ENCODE measurements at regions not wholly inside any gene's neighbourhood (a gene's known extent, or its start where the extent isn't known, plus 50 kb on each side); places are given as distances from the start of the nearest gene placed in this dataset.
"Not testable (repeated sequence)": the region's sequence is repeated elsewhere in the genome, so short reads cannot be mapped to it uniquely, and the experiment has no call there.

DNA sequence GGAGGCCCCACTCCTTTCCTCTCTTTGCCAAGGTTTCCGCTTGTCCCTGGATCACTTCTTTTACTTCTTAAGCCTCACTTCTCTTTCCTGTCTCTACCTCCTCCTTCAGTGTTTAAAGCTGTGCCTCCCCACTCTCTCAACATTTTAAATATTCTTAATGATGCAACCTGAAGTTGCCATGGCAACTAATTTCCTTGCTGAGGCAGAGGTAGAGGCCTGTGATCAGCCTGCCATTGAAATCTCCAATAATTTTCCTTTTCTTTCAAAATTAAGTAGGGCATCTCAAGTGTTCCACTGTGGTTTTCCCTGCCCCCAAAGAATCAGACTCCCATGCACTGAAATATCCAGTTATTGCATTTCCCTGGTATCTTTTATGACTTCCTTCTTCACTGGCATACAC is 108.6 kb upstream of the VRK1 start:
- ATAC-seq: no peak

DNA sequence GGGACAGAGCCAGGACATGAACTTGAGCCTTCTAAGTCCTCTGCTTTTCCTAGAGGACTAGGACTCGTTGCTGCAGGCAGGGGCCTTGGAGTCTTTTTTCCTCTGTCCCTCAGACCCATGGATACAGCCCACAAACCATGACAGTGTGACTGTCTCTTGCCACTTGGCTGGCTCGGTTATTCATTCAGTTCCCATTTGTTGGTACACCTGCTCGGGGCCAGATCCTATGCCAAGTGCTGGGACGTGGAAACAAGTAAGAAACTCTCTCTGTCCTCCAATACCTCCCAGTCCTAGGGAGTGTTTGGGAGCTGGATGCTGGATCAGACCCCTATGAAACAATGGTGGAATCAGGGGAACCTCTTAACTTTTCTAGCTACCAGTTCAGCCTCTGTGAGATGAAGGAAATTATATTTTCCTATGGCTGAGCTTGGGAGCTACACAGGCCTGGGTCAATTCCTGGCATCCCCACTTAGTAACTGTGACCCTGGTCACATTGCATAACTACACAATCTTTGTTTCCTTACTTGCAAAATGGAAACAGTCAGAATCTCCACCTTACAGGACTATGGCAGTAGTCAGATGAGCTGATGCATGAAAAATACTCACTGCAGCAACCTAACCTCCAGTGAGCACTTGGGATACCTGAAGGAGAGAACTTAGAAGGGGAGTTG is 106.3 kb upstream of the VRK1 start:
- no peak for ATAC-seq

DNA sequence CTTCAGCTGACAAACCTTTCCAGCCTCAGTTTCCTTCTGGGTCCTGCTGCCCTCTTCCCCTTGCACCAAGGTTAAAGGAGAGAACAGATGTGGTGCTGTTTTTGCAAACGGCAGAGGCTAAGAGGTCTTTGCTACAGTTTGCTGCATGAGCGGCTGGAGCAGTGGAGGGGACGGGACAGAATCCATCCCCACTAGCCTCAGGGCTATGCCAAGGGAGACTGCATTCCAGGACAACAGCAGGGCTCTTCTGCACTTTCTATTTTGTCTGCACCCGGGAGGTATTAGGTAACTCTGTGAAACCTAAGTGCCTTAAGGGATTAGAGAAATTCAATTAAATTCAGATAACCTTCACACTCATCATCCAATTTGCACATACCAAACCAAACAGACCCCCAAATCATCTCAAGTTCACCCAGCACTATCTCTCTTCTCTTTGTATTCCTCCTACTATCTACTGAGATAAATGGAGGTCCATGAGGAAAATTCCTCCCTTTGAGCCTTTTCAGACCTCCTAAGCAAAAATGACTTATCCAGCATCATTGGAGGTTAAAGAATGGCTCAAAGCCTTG is 103.8 kb upstream of the VRK1 start:
- no peak for ATAC-seq

DNA sequence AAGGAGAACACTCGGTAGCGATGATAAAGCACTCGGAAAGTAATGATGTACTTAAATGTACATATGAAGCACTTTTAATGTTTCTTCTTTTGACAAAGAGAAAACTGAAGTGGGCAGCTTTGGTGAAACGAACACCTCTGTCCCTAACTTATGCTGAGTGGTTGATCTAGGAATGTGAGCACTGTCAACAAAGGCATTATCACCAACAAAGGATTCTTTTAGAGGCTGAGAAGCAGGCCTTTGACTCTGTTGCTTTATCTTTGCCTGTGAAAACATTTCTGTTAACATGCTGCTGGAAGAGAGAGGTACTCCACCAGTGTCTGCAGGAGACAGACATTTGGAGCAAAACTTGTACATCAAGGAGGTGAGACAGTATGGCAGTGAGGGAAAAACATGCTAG is 103.2 kb upstream of the VRK1 start:
- ATAC-seq: no peak

DNA sequence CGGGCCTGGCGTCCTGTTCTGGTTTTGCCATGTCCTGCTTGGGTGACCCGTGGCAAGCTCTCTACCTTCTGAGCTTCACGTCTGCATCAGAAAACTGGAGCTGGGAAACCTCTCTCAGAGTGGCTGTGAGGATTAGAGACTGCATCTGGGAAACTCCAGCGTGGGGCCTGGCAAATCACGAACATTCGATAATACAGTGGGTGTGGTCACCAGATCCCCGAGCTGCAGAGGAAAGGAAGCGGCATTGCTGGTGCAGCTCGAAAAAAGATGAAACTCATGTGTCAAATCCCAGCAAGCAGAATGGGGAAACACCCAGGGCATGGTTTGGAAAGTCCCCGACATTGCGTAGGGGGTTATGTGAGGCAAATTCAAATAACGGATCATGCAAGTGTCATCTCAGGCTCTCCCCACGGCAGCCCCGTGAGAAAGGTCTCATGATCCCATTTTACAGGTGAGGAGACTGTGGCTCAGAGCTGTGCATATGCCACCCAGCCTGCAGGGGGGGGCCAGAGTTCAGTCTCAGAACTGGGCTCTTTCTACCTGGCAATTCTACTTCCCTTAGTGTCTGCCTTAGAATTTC is 98.1 kb upstream of the VRK1 start:
- peak in 1 of 2 donors; percentile 38 for ATAC-seq

DNA sequence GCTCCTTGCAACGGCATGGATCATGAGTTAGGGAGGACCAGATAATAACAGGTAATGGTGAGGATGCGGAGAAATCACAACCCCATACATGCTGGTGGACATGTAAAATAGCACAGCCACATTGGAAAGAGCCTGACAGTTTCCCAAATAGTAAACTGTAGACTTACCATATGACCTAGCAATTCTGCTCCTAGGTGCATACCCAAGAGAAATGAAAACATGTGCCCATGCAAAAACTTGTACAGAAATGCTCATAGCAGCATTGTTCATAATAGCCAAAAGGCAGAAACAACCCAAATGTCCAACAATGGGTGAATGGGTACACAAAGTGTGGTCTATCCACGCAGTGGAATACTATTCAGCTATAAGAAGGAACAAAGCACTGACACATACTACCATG is 97.5 kb upstream of the VRK1 start:
- ATAC-seq: no peak

DNA sequence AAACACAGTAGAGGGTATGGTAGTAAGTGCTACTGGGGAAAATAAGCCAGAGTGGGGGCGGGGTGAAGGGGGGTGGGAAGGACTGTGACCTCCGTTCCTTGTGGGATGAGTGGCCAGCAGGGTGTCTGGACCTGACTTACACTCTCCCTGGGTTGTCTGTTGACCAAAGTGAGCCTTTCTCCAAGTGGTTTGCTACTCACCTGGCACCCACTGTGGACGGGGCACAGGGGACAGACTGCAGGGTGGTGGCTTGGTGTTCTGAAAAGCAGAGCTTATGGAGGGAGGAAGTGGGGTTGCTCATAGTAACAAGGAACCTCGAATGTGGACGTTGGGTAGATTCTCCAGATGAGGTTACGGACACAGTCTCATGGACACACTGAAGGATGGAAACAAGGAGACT is 94.4 kb upstream of the VRK1 start:
- no peak for ATAC-seq

DNA sequence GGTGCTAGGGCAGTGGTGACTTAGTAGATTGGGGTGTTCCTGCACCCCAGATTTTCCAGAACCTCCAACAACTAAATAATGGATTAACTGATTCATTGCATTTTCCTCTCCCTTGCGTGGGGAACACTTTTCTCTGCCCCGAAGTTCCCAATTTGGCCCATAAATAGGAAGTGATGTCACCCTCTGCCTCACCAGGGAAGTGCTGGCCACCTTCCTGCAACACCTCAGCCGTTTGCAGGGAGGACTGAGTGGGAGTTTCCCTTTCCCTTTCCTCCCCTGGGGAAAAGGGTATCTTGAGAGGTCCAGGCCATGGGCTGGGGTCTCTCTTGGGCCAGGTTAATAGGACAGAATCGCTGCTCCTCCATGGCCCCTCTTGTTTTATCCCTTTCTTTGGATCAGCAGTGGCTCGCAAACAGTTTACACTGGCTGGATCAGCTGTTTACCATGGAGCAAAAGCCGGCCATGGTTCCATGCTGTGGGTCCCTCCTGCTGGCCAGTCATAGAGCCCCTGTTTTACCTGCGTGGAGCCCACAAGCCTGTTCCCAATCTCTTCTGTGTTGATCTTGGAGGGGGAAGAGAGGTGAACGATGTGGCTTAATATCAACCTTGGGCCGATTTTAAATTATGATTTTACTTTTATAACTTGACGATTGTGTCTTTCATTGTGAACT is 91.6 kb upstream of the VRK1 start:
- ATAC-seq: no peak

DNA sequence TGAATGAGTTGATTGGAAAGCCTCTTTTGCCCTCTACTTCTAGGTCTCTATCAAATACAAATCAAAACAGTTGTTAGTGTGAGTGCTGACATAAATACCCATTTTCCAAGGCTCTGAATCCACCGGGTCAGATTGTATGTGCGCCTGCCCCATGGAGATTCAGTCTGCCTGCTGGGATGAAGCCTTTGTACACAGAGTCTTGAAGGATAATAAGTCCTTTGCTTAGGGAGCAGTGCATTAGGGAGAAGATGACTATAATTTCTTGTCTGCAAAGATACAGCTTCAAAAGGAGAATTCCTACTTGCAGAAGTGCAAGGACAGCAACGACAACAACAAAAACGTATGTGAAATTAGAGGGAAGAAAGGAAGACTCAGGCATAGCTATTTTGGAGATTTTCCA is 90.3 kb upstream of the VRK1 start:
- ATAC-seq: no peak

DNA sequence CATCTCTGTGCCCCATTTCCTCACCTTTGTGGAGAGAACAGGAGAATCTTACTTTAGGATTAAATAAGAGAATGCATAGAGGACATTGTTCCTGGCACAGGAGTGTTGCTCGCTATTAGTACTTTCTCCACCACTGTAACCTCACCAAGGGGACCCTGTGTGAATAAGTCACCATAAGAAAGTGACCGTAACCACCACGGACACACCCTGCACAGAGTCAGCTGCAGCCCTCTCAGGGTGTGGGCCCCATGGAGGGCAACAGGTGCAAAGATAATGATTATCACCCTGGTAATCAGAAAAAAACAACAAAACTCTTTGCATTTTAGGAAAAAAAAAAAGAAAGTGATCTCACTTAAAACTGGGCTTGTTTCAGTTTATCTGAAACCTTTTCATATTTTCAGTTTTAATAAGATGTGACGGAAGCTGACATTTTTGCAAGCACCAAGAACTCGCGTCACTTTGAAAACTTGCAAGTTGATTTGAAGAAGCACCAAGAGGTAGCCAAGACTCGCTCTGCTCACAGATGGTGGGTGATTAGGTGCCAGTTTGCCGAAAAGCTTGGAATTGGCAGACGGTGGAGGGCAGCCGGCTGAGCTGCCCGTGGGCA is 87.0 kb upstream of the VRK1 start:
- no peak for ATAC-seq

DNA sequence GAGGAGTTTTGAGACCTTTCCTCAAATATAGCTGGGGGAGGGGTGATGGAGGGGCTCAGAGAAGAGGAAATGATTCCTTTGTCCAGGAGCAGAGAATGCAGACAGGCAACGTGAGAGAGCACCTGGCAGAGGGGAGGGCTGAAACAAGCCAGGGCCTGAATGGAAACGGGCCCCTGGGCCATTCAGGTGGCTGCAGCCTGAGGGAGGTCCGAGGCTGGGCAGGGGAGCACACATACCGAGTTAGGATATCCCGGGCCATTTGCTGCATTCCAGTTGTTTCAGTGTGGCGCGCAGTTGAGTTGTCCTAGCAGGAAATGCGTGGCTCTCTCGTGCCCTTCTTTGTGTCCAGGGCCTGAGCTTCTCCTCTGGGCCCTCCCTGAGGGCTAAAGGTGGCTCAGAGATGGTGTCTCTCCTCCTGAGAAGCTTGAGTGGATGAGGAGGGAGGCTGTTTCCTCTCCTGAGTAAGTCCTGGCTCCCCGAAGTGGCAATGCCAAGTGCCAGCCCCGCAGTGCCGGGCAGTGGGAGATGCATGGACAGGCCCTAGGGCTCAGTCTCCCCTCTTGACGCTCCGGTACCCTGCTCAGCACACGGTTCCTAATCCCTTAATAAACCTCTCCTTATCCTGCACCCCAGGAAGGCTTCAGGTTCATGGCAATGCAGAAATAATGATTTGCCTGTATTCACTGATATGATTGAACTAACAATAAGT is 85.5 kb upstream of the VRK1 start:
- ATAC-seq: no peak

DNA sequence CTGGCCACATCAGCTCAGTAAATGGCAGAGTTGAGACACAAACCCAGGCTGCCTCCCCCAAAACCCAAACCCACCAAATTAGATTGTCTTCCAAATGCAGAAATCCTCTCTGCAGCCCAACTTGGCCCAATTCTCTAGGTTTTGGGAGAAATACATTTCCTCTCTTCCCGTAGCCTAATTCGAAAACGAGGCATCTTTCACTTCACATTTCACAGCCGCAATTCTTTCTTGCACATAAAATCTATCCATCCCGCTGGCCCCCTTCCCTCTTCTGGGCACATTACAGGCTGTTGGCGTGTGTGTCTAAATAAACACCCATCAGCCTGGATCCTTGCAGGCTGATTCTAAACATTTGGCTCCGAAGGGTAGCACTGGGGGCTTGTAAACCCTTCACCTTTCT is 83.8 kb upstream of the VRK1 start:
- ATAC-seq: no peak

DNA sequence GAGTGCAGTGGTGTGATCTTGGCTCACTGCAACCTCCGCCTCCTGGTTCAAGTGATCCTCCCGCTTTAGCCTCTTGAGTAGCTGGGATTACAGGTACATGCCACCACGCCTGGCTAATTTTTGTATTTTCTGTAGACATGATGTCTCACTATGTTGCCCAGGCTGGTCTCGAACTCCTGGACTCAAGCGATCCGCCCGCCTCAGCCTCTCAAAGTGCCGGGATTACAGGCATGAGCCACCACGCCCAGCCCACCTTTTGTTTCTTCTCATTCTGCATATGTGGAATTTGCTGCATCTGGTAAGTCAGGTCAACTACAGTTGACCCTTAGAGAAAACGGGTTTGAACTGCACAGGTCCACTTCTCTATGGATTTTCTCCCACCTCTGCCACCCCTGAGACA is 82.6 kb upstream of the VRK1 start:
- ATAC-seq: not testable (repeated sequence)

DNA sequence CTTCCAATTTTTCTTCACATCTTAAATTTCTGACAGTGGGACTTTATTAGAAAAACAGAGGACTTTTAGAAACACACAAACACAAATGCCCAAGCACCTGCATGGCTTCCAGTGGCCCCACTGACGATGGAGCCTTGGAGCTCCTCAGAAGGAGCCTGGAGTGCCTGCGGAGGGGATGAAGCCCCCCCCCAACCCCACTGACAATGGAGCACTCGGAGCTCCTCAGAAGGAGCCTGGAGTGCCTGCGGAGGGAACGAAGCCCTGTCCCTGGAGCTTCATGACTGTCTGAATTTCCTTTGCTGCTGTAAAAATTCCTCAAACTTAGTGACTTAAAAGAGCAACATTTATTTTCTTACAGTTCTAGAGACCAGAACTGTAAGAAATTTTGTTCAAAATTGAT is 80.1 kb upstream of the VRK1 start:
- no peak for ATAC-seq

DNA sequence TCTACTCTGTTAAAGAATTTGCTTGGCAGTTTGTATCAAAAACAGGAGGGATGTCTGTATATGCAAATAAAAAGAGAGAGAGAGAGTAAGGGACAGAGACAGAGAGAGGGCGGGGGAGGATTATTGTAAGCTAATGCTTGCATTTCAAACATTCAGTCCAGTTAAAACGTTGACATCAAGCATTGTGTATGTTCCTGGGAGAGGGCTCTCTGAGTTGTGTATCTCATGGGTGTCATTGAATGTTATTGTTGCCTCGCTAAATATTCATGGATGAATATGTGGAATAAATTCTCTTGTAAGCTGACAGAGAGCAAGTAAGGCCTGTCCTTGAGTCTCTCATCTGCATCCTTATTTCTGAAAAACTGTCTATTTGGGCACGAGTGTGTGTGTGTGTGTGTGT is 78.8 kb upstream of the VRK1 start:
- ATAC-seq: no peak

DNA sequence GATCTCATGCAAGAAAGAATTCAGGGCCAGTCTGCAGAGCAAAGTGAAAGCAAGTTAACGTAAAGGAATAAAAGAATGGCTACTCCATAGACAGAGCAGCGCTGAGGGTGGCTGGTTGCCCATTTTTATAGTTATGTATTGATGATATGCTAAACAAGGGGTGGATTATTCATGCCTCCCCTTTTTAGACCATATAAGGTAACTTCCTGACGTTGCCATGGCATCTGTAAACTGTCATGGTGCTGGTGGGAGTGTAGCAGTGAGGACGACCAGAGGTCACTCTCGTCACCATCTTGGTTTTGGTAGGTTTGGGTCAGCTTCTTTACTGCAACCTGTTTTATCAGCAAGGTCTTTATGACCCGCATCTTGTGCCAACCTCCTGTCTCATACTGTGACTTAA is 76.5 kb upstream of the VRK1 start:
- not testable (repeated sequence) for ATAC-seq

DNA sequence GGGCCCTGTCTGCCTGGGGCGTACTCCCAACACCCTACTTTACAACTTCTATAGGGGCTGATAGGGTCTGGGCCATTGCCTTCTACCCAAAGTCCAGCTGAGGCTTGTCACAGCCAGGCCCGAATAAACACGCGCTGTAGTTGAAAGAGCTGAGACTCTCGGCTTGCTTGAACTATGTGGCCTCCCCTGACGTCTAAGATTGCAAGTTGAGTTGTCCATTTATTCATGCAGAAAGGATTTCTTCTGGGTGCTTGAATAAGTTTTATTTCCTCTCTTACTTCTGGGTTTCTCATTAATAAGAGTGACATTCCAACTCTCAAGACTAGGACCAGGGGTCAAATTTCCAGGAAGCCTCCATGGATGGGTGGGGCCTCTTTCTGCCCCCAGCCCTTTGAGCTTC is 74.4 kb upstream of the VRK1 start:
- no peak for ATAC-seq

DNA sequence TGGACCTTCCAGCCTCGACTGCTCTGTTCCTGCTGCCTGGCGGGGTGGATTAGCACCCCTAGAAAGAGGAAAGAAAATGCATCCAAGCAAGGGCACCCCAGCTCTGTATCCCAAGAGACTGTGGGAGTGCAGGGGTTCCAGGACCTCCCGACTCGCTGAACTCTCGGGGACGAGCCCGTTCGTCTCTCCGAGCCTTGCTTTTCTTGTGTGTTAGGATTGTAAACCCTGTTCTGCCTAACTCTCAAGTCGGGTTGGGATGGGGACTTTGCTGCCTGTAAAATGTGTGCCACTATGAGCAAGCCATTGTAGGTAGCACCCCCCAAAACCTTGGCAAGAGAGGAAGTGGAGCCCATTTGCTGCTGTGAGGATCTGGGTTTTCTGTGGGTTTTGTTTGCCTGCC is 73.2 kb upstream of the VRK1 start:
- ATAC-seq: no peak

DNA sequence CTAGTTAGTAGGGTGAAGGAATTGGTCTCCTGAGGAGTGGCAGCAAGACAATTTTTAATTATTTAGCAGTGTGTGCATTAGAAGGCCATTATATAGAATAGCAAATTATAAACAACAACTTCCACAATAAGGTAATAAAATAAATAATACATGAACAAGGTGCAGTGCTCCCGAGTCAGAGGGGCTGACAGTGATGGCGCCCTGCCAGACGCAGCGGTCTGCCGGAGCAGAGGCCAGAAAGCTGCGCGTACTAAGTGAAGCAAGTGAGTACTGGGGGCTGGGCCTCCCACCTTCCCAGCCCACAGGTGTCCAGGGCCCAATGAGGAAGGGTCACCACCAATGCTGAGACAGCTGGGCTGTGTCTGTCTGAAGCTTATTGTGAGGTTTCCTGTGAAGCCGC is 72.0 kb upstream of the VRK1 start:
- no peak for ATAC-seq

DNA sequence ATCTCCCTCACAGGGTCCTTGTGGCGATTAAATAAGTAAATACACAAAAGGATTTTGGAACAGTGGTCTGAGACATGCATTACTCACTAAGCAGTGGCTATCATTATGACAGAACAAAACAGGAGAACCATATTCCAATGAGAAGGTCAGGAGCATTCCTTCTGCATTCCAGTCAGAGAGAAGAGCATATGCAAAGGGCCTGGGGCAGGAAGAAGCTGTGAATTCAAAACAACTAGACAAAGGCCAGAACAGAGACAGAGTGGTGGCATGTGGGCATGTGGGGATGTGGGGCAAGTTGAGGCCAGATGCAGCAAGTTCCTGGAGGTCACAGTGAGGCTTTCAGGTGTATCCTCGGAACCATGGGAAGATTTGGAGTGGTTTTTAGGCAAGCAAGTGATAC is 70.1 kb upstream of the VRK1 start:
- no peak for ATAC-seq

DNA sequence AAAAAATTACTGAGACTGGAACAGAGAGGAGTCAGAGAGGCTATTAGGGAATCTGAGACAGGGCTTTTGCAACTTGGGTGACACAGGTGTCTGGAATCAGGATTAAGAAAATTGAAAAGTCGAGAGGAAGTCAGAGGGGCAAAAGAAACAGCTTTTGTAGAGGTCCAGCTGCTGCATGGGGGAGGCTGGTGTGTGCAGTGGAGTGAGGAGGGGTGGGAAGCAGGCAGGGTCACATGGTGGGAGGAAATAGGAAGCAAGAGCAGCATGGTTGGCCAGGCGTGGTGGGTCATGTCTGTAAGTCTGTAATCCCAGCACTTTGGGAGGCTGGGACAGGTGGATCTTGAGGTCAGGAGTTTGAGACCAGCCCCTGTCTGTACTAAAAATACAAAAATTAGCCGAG is 69.7 kb upstream of the VRK1 start:
- ATAC-seq: no peak

DNA sequence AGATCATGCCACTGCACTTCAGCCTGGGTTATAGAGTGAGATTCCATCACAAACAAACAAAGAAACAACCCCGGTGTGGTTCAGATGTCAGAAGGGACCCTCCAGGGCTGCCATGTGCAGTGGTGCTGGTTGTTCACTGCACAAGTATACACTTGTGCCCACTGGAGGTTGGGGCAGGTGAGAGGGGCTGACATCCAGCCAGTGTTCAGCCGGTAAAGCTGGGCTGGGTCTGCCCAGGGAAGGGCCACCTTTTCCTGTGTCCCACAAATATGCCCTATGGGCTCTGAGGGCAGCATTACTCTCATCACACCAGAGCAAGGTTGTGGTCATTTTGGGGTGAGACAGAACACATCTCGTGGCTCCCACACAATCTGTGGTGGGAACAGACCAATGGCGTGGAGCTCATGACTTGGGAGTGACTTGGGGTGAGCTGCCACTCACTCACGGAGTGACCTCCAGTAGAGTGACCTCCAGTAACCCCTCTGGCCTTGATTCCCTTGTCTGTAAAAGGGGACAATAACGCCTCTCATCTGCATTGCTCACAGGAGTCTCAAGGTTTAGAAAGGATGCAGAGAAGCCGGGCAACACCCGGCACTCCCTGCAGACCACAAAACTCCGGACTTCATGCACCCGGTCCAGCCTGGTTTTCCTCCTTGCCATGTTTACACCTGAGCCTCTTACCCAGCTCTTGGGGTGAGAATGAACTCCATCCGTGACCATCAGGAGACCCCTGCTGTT is 69.0 kb upstream of the VRK1 start:
- no peak for ATAC-seq
